ENCODE measurements at regions not wholly inside any gene's neighbourhood (a gene's known extent, or its start where the extent isn't known, plus 50 kb on each side); places are given as distances from the start of the nearest gene placed in this dataset.
A peak's percentile ranks its signal among the peaks of the same experiment; 100 is the strongest.

DNA sequence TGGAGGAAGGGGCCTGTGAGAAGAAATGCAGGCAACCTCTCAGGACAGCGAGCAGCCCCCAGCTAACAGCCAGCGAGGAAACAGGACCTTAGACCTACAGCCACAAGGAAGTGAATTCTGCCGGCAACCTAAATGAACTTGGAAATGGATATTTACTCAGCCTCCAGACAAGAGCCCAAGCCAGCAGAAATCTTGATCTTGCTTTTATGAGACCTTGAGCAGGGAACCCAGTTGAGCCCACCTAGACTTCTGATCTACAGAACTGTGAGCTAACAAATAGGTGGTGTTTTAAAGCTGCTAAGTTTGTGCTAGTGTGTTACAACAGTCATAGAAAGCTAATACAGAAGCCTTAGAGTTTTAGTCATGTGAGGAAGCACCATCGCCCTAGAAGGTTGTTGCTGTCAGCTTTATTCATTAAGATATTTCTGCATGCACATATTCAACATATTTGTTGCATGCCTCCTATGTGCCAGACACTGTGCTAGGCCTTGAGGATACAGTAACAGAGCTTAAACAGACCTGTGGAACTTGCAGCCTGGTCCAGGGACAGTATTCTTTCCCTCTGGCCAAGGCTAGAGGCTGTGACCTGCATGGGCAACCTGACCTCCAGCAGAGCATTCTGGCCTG lies 50.3 kb downstream of the NALF2 start:
- DNase-seq (ENCODE audit: low read depth, low spot score): no peak
- in situ Hi-C loops (cut with HindIII; ENCODE audit: low pct_unique_long_range_greater_than_20kb, low sequenced_read_pairs): no loop called here

GRCh38 chrX:69555481-69556041 lies 51.4 kb downstream of the NALF2 start:
- in situ Hi-C loops (cut with HindIII; ENCODE audit: low pct_unique_long_range_greater_than_20kb, low sequenced_read_pairs): no loop called here
- DNase-seq (ENCODE audit: low read depth, low spot score): no peak

- peak; percentile 17 for DNase-seq (ENCODE audit: low read depth, low spot score)
- in situ Hi-C loops (cut with HindIII; ENCODE audit: low pct_unique_long_range_greater_than_20kb, low sequenced_read_pairs): no loop called here
Observed at GRCh38 chrX:69556060-69557011, 52.2 kb downstream of the NALF2 start.

GRCh38 chrX:69562904-69563578 lies 52.9 kb upstream of the EDA start:
- in situ Hi-C loops (cut with HindIII; ENCODE audit: low pct_unique_long_range_greater_than_20kb, low sequenced_read_pairs): no loop called here
- DNase-seq (ENCODE audit: low read depth, low spot score): no peak

DNA sequence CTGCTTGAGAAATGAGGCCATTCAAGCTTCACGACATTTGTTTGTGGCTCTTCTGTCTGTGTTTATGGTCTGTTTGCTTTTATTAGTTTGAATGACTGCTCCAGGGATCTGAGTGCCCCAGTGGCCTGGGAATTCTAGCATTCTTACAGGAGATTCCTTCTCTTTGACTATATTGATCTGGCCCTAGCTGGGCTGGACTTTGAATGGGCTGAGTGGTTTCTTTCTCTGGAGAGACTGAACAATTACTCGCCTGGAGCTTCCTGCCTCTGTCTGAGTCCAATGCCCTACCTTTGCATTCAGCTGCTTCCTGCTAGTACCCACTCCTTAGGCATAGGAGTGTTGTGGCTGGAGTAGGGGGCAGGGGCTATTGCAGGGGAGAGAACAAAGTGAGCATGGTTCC lies 51.2 kb upstream of the EDA start:
- in situ Hi-C loops (cut with HindIII; ENCODE audit: low pct_unique_long_range_greater_than_20kb, low sequenced_read_pairs): no loop called here
- no peak for DNase-seq (ENCODE audit: low read depth, low spot score)

- in situ Hi-C loops (cut with HindIII; ENCODE audit: low pct_unique_long_range_greater_than_20kb, low sequenced_read_pairs): no loop called here
- no peak for DNase-seq (ENCODE audit: low read depth, low spot score)
Observed at GRCh38 chrX:69565247-69565815, 50.6 kb upstream of the EDA start.

Measured in SK-MEL-5 (cell line).